ENCODE measurements at regions not wholly inside any gene's neighbourhood (a gene's known extent, or its start where the extent isn't known, plus 50 kb on each side); places are given as distances from the start of the nearest gene placed in this dataset.

DNA sequence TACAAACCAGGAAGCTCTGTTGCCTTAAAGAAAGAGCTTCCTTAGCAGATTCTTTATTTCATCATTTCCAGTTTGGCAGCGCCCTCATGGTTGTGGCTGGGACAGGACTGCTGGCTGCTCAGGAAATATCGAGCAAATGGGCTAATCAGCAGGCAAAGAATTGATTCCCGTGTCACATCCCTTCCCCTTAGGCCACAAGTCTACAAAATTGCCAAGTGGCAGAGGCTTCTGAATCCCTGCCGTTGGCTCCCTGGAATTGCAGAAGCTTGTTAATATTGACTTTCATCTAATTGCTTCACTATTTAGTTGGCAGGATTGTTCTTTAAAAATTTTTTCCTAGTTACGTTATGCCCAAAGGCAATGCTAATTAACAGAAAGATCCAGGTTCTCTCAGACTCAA, 456.3 kb upstream of the ERCC4 start:
- no peak for TF ChIP-seq POLR2A (IDR thresholded peaks at IDR 0.05)
- TF ChIP-seq, protein P1, sequence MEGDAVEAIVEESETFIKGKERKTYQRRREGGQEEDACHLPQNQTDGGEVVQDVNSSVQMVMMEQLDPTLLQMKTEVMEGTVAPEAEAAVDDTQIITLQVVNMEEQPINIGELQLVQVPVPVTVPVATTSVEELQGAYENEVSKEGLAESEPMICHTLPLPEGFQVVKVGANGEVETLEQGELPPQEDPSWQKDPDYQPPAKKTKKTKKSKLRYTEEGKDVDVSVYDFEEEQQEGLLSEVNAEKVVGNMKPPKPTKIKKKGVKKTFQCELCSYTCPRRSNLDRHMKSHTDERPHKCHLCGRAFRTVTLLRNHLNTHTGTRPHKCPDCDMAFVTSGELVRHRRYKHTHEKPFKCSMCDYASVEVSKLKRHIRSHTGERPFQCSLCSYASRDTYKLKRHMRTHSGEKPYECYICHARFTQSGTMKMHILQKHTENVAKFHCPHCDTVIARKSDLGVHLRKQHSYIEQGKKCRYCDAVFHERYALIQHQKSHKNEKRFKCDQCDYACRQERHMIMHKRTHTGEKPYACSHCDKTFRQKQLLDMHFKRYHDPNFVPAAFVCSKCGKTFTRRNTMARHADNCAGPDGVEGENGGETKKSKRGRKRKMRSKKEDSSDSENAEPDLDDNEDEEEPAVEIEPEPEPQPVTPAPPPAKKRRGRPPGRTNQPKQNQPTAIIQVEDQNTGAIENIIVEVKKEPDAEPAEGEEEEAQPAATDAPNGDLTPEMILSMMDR (IDR thresholded peaks at IDR 0.05) = no peak
